HG02981 (cell line): ENCODE measurements at regions not wholly inside any gene's neighbourhood (a gene's known extent, or its start where the extent isn't known, plus 50 kb on each side); places are given as distances from the start of the nearest gene placed in this dataset.

ENCODE experiments used
- ATAC-seq: cut with Tn5 transposase; IDR thresholded peaks from one replicate; pipeline ENCODE4 v1.9.1; 2021; ENCODE audit warnings: mild to moderate bottlenecking, moderate library complexity; ENCODE audit not compliant: unreplicated experiment

- no peak for ATAC-seq
These were observed 119.7 kb upstream of the PRDM1 start for GRCh38 chr6:105966481-105966880.

GRCh38 chr6:105964979-105965760, 121.0 kb upstream of the PRDM1 start:
- no peak for ATAC-seq

DNA sequence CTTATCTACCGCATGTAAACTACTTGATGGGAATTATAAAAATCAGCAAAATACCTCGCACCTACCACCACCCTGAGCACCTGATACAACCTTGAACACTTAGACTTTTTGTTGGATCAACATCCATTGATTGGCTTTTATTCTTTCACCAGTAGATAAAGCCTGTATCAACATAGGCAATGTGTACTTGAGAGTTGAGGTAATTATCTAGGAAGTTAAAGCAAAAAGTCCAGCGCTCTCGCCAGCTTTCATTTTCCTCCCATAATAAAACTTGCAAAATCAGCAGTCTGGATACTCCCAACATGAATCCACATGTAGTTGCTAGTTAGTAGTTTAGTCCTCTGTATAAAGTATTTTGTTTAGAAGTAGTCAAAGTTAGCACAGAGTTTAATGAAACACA, 132.0 kb upstream of the PRDM1 start:
- no peak for ATAC-seq

GRCh38 chr6:105952772-105953690, 133.1 kb upstream of the PRDM1 start:
- ATAC-seq = no peak

GRCh38 chr6:105952326-105952725, 133.8 kb upstream of the PRDM1 start:
- no peak for ATAC-seq

DNA sequence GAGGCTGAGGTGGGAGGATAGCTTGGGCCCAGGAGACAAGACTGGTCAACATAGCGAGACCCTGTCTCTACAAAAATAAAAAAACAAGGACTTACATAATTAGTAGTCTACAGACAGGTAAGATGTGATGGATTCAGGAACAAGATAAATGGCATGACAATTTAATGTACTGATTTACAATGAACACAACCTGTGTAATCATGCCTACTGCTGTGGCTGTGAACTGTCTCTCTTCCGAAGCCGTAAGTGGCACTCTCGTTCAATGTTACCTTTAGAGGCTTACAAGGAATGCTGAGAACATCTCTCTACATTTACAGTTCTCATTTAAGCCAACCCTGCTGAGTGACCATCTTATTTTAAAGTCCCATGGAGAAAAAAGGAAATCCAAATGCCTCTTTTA, 134.8 kb upstream of the PRDM1 start:
- no peak for ATAC-seq

GRCh38 chr6:105949869-105950268, 136.3 kb upstream of the PRDM1 start:
- no peak for ATAC-seq

DNA sequence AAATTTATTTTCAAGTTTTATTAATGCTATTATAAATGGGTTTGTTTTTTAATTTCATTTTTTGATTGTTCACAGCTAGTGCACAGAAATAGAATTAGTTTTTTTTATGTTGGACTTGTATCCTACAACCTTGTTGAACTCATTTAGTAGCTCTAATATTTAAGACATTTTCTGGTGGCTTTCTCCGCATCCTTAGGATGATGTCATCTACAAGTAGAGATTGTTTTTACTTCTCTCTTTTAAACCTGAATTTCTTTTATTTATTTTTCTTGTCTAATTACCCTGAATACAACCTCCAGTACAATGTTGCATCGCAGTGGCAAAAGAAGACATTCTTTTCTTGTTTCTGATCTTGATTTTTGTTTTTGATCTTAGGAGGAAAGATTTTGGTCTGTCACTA, 142.6 kb upstream of the PRDM1 start:
- ATAC-seq = no peak

- ATAC-seq = no peak
These were observed 144.3 kb upstream of the PRDM1 start for GRCh38 chr6:105941621-105942412.

DNA sequence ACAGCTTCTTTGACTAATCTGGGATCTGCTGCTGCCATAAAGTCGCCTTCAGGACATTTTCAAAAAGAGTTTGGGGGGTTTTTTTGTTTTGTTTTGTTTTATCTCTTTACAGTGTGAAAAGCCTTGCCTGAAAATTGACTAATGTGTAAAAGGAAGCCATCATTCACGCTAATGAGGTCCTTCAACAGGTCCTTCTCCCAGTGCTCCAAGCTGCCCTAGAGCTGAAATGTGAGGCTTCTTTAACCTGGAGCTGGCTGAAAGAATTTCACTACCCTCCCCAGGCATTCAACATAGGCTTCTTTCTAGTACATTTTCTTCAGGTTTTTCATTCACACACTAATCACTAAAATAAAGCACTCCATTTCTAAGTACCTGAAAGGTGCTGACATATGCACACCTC, 145.1 kb upstream of the PRDM1 start:
- ATAC-seq = no peak

DNA sequence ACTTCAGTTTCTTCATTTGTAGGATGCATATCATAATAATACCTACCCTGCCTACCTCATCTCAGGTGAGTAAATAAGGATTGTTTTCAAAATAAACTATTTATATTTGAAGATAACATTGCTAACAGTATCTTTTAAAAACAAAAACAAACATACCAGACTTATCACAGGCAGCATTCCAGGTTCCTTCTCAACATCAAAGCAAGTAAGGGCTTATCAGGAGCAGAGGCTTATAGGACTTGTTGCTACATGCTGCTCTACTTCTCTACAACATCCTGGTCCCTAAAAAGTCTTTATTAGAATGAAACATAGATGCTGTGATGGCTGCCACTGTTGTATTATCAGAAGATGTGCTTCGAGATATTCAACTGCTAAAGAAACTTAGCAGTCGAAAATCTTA, 149.2 kb upstream of the PRDM1 start:
- ATAC-seq = no peak

- no peak for ATAC-seq
These were observed 150.7 kb upstream of the PRDM1 start for GRCh38 chr6:105935416-105935815.

- no peak for ATAC-seq
These were observed 151.4 kb upstream of the PRDM1 start for GRCh38 chr6:105934708-105935107.

DNA sequence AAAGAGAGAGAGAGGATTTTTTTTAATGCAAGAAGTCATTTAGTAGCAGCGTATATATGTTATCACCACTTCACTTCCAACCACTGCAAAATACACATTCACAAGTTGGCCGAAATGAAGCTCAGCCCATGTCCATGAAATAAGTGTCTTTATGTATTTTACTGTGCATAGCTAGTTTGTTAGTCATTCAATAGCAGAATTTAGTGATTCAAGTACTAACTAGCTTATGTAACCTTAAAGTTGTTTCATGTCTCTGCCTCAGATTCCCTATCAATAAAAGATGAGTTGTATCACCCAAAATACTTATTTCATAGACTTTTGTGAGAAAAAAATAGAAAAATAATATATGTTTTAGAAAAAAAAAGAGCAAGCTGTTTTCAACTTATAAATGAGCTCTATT, 153.7 kb upstream of the PRDM1 start:
- no peak for ATAC-seq

- no peak for ATAC-seq
These were observed 156.5 kb upstream of the PRDM1 start for GRCh38 chr6:105929626-105930025.

GRCh38 chr6:105926318-105926717, 159.8 kb upstream of the PRDM1 start:
- ATAC-seq = no peak

DNA sequence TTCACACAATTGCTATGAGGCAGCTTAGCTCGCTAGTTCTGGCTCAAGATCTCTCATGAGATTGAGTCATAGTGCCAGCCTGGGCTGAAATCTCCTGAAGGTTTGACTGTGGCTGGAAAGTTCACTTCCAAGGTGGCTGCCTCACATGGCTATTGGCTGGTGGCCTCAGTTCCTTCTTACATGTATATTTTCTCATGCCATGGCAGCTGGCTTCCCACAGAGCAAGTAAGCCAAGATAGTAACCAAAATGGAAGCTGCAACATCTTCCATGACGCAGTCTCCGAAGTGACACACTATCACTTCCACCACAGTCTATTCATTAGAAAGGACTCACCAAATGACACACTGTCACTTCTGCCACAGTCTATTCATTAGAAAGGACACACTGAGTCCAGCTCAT, 160.4 kb upstream of the PRDM1 start:
- ATAC-seq = no peak

DNA sequence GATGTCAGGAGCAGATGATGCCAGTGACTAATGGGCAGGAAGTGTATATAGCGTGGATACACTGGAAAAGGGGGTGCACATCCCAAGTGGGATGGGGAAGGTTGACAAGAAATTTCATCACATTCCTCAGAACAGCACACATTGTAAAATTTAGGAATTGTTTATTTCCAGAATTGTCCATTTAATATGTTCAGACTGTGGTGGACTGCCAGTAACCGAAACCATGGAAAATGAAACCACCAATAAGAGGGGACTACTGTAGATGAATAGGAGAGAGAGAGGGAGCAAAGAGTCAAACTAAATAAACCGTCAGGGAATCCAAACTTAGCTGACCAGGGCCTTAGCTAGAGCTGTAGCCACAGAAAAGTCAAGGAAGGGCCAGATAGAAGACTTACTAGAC, 164.4 kb upstream of the PRDM1 start:
- ATAC-seq = no peak

GRCh38 chr6:105920071-105920470, 166.1 kb upstream of the PRDM1 start:
- no peak for ATAC-seq

DNA sequence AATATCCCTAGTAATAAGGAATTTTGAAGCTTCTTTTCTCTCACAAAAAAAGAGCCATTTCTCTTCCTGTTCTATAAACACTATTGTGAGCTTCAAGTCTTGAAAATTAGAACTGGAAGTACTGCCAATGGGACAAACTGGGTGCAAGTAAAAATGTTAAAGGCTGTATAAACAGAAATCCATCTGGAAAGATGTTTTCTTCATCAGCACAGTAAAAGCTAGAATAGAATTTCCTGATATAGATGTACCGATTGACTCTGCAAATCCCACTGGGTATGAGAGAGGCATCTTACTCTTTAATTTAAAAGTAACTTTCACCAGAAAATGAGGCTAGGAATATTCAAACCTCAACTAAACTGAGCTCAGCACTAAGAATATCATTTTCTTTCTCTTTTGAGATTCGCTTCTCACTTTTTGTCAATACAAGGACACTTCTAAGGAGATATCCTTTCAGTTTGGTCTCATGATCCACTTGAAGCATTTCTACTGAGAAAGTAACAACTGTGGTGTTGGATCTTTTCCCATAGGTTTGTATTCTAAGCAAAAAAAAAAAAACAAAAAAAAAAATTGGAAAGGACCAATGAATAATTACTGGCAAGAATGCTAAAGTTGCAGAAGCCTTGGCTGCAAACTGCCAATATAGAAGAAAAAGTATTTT, 169.0 kb upstream of the PRDM1 start:
- no peak for ATAC-seq

DNA sequence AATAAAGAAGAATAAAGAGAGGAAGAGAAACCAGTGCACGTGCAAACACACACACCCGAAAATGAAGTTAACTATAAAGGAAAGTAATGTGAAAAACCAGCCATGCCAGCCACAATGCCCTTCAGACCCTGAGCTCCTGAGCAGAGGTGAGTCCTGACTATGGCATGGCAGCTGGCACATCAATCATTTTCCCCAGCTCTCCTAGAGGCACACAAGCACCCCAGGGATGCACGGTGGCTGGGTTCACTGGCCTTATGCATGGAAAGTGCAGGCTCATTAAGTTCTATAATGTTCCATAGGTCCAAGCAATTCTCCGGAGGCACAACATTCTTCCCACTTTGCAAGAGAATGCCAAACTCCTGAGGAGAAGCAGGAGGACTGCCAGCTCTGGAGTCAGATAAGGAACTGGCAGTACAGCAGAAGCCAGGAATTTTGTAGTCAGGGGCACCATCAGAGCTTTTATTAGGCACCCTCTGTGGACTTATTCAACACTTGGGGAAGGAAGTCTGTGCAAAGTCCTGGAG, 175.0 kb upstream of the PRDM1 start:
- no peak for ATAC-seq
